ENCODE measurements at regions not wholly inside any gene's neighbourhood (a gene's known extent, or its start where the extent isn't known, plus 50 kb on each side); places are given as distances from the start of the nearest gene placed in this dataset.

- no peak for DNase-seq
- no peaks in the 10 kb centered on the region for H3K27me3 ChIP-seq
- TF ChIP-seq CTCF (IDR thresholded peaks at IDR 0.05): no peak
- H3K4me3 ChIP-seq: no peak overlapping the region
- no peaks in the 10 kb centered on the region for H3K4me1 ChIP-seq
- H3K27ac ChIP-seq: no peak overlapping the region
- H3K36me3 ChIP-seq: no peaks in the 10 kb centered on the region
- no peaks in the 10 kb centered on the region for H3K9me3 ChIP-seq
- intact Hi-C loops (cut with DNase I; ENCODE audit: low total_unique reads): no loop called here
Measured at GRCh38 chr1:195335541-195335940, 1272.7 kb downstream of the KCNT2 start.

- intact Hi-C loops (cut with DNase I; ENCODE audit: low total_unique reads): no loop called here
- no peak overlapping the region for H3K27ac ChIP-seq
- DNase-seq: no peak
Measured at GRCh38 chr1:195332102-195332501, 1276.1 kb downstream of the KCNT2 start.

DNA sequence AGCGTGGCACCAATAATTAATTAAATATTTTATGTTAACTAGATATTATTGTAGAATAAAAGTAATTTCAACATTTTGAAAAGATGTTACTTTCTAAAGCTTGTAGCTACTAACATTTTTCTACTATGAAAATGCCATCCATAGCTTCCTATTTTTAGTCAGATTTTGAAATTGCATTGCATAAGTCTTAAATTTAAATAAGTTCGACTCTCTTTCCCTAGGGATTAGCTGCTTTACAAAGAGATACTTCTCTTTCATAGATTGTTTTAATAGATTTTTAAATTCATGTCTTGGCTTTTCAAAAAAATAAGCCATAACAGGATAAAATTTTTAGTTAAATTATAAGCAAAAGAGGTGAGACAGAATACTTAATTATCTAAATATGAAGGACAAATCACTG is 1279.6 kb downstream of the KCNT2 start:
- no peaks in the 10 kb centered on the region for H3K27me3 ChIP-seq
- no peak for TF ChIP-seq CTCF (IDR thresholded peaks at IDR 0.05)
- no peaks in the 10 kb centered on the region for H3K4me1 ChIP-seq
- H3K27ac ChIP-seq: no peak overlapping the region
- intact Hi-C loops (cut with DNase I; ENCODE audit: low total_unique reads): no loop called here
- no peaks in the 10 kb centered on the region for H3K36me3 ChIP-seq
- DNase-seq: no peak
- H3K4me3 ChIP-seq: no peak overlapping the region
- no peaks in the 10 kb centered on the region for H3K9me3 ChIP-seq

More at GRCh38 chr1:195332102-195332501, 1276.1 kb downstream of the KCNT2 start:
- Histone ChIP-seq H3K36me3 (no peaks in the 10 kb centered on the region), H3K9me3 (no peaks in the 10 kb centered on the region), H3K4me3 (no peak overlapping the region), H3K27me3 (no peaks in the 10 kb centered on the region), H3K4me1 (no peaks in the 10 kb centered on the region)
- TF ChIP-seq CTCF (IDR thresholded peaks at IDR 0.05): no peak

- Histone ChIP-seq H3K27ac (no peak overlapping the region), H3K27me3 (no peaks in the 10 kb centered on the region), H3K36me3 (no peaks in the 10 kb centered on the region), H3K4me1 (no peaks in the 10 kb centered on the region), H3K4me3 (no peak overlapping the region), H3K9me3 (no peaks in the 10 kb centered on the region)
- no peak for TF ChIP-seq CTCF (IDR thresholded peaks at IDR 0.05)
- no peak for DNase-seq
- intact Hi-C loops (cut with DNase I; ENCODE audit: low total_unique reads): no loop called here
Measured at GRCh38 chr1:195328102-195328501, 1280.1 kb downstream of the KCNT2 start.

DNA sequence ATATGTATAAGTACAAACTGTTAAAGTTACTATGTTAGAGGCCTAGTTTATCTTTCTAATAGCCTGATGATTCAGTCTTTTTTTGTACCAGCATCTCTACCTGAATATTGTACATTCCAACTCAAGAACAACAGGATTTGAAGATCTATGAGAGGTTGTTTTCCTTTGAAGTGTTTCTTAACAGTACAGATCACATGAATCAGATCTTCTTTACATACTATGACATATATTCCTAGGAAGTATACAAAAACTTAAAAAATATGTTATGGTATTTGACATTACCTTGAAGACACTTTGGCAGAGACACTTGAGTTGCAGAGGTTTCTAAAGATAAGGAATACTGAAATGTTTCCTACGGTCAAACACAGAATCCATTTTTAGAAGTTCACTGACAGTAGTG is 1280.9 kb downstream of the KCNT2 start:
- no peak for DNase-seq
- intact Hi-C loops (cut with DNase I; ENCODE audit: low total_unique reads): no loop called here
- no peak for TF ChIP-seq CTCF (IDR thresholded peaks at IDR 0.05)
- no peaks in the 10 kb centered on the region for H3K36me3 ChIP-seq
- H3K27me3 ChIP-seq: no peaks in the 10 kb centered on the region
- H3K4me1 ChIP-seq: no peaks in the 10 kb centered on the region
- H3K4me3 ChIP-seq: no peak overlapping the region
- H3K9me3 ChIP-seq: no peaks in the 10 kb centered on the region
- H3K27ac ChIP-seq: no peak overlapping the region

DNA sequence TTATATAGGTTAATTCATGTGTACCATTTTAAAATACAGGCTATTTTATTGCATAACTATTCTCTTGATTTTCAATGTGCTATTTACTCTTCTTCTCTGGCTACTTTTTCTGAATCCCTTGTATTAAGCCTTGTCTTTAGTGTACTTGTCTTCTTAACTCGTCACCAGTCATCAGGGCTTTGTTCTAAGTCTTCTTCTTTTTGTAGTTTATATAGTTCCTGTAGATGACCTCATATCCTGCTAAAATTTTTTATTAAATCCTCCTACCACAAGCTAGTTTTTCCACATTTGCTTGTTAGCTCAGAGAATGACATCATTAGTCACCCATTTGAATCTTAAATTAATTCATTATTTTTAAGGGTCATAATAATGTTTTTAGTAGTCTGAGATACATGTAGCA is 1281.9 kb downstream of the KCNT2 start:
- no peak for TF ChIP-seq CTCF (IDR thresholded peaks at IDR 0.05)
- no peak overlapping the region for H3K27ac ChIP-seq
- no peaks in the 10 kb centered on the region for H3K27me3 ChIP-seq
- H3K36me3 ChIP-seq: no peaks in the 10 kb centered on the region
- intact Hi-C loops (cut with DNase I; ENCODE audit: low total_unique reads): no loop called here
- no peaks in the 10 kb centered on the region for H3K4me1 ChIP-seq
- H3K4me3 ChIP-seq: no peak overlapping the region
- no peaks in the 10 kb centered on the region for H3K9me3 ChIP-seq
- DNase-seq: no peak

Data from tibial artery (tissue), 4 donors.